ENCODE measurements at regions not wholly inside any gene's neighbourhood (a gene's known extent, or its start where the extent isn't known, plus 50 kb on each side); places are given as distances from the start of the nearest gene placed in this dataset.

DNA sequence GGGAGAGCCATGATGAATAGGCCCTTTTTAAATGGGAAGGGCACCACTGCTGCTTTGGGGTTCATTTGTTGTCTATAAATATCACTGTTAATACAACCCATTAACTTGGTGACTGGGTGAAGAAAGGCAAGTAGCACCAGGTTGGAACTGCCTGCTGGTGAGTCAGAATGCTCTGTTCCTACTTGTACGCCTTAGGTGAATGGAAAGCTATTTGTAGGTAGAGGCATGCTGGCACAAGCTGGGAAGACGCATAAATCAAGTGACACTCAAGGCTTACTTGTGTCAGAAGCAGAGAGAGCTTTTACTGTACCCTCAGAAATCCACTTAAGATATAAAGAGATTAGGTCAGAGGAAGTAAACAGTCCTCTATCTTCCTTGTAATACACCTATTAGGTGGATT is 142.5 kb downstream of the TMX1 start:
- Histone ChIP-seq H3K27ac (ENCODE audit: low read depth, low read length) (no peak overlapping the region), H4K20me1 (ENCODE audit: insufficient read depth) (no peaks in the 10 kb centered on the region), H3K9me3 (ENCODE audit: control insufficient read depth in 1 of 2, insufficient read depth in 1 of 2, low read depth in 1 of 2, low read length in 2 of 2) (no peaks in the 10 kb centered on the region), H3K27me3 (ENCODE audit: insufficient read depth, low read length) (no peaks in the 10 kb centered on the region), H3K9ac (ENCODE audit: low read length) (no peak overlapping the region), H3K4me3 (replicated peaks in 1 of 2; ENCODE audit: low read depth in 1 of 2, low read length in 2 of 2) (no peak overlapping the region), H3K4me2 (ENCODE audit: low read length) (no peak overlapping the region), H3K9me2 (ENCODE audit: insufficient read depth) (no peaks in the 10 kb centered on the region), H3K79me2 (ENCODE audit: insufficient read depth, low read length) (no peaks in the 10 kb centered on the region), H3K4me1 (ENCODE audit: control insufficient read depth in 1 of 2, insufficient read depth in 2 of 2, low read length in 2 of 2) (no peaks in the 10 kb centered on the region), H2AFZ (ENCODE audit: low read depth, low read length, poor library complexity, severe bottlenecking) (no peak overlapping the region), H3K36me3 (ENCODE audit: control insufficient read depth in 1 of 2, insufficient read depth in 2 of 2, low read length in 2 of 2) (no peaks in the 10 kb centered on the region)
- intact Hi-C loops (cut with micrococcal nuclease): no loop called here
- TF ChIP-seq, protein P1, sequence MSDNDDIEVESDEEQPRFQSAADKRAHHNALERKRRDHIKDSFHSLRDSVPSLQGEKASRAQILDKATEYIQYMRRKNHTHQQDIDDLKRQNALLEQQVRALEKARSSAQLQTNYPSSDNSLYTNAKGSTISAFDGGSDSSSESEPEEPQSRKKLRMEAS (IDR thresholded peaks at IDR 0.05): no peak
- TF ChIP-seq JUND (IDR thresholded peaks at IDR 0.05): no peak
- TF ChIP-seq, protein P2, sequence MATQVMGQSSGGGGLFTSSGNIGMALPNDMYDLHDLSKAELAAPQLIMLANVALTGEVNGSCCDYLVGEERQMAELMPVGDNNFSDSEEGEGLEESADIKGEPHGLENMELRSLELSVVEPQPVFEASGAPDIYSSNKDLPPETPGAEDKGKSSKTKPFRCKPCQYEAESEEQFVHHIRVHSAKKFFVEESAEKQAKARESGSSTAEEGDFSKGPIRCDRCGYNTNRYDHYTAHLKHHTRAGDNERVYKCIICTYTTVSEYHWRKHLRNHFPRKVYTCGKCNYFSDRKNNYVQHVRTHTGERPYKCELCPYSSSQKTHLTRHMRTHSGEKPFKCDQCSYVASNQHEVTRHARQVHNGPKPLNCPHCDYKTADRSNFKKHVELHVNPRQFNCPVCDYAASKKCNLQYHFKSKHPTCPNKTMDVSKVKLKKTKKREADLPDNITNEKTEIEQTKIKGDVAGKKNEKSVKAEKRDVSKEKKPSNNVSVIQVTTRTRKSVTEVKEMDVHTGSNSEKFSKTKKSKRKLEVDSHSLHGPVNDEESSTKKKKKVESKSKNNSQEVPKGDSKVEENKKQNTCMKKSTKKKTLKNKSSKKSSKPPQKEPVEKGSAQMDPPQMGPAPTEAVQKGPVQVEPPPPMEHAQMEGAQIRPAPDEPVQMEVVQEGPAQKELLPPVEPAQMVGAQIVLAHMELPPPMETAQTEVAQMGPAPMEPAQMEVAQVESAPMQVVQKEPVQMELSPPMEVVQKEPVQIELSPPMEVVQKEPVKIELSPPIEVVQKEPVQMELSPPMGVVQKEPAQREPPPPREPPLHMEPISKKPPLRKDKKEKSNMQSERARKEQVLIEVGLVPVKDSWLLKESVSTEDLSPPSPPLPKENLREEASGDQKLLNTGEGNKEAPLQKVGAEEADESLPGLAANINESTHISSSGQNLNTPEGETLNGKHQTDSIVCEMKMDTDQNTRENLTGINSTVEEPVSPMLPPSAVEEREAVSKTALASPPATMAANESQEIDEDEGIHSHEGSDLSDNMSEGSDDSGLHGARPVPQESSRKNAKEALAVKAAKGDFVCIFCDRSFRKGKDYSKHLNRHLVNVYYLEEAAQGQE (IDR thresholded peaks at IDR 0.05; ENCODE audit: low read depth): no peak
- no peak for TF ChIP-seq CEBPB (IDR thresholded peaks at IDR 0.05; ENCODE audit: low read depth)
- TF ChIP-seq FOSL1 (IDR thresholded peaks at IDR 0.05; ENCODE audit: low read depth): no peak
- ATAC-seq (no peak), DNase-seq (ENCODE audit: low read depth, low spot score) (no peak)
- POLR2A ChIA-PET: no interaction called here
- BruUV-seq (replicated peaks): no TSS peak
- CTCF ChIA-PET: no interaction called here
- RAD21 ChIA-PET (ENCODE audit: low non-redundant PET in 1 of 2, low total read pairs in 2 of 2, uncharacterized antibody in 2 of 2, unreplicated experiment in 2 of 2): no interaction called here

DNA sequence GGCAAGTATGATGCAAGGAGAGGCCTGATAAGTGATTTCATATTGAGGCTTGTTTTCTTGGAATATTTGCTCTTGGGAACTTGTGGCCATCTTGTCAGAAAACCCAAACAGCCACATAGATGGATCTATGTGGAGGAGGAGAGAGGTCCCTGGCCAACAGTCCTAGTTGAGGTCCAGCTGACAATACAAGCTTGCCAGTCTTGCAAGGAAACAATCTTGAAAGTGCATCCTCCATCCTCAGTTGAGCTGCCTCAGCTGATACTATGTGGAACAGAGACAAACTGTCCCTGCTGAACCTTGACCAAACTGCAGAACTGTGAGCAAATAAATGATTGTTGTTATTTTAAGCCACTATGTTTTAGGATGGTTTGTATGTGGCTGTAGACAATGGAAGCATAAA is 146.4 kb downstream of the TMX1 start:
- Histone ChIP-seq H3K4me3 (replicated peaks in 1 of 2; ENCODE audit: low read depth in 1 of 2, low read length in 2 of 2) (no peak overlapping the region), H3K4me1 (ENCODE audit: control insufficient read depth in 1 of 2, insufficient read depth in 2 of 2, low read length in 2 of 2) (no peaks in the 10 kb centered on the region), H3K27me3 (ENCODE audit: insufficient read depth, low read length) (no peaks in the 10 kb centered on the region), H3K9me2 (ENCODE audit: insufficient read depth) (no peaks in the 10 kb centered on the region), H3K27ac (ENCODE audit: low read depth, low read length) (no peak overlapping the region), H3K36me3 (ENCODE audit: control insufficient read depth in 1 of 2, insufficient read depth in 2 of 2, low read length in 2 of 2) (no peaks in the 10 kb centered on the region), H2AFZ (ENCODE audit: low read depth, low read length, poor library complexity, severe bottlenecking) (no peak overlapping the region), H3K4me2 (ENCODE audit: low read length) (no peak overlapping the region), H4K20me1 (ENCODE audit: insufficient read depth) (no peaks in the 10 kb centered on the region), H3K9ac (ENCODE audit: low read length) (no peak overlapping the region), H3K79me2 (ENCODE audit: insufficient read depth, low read length) (no peaks in the 10 kb centered on the region), H3K9me3 (ENCODE audit: control insufficient read depth in 1 of 2, insufficient read depth in 1 of 2, low read depth in 1 of 2, low read length in 2 of 2) (no peaks in the 10 kb centered on the region)
- BruUV-seq (replicated peaks): no TSS peak
- TF ChIP-seq EZH2 (IDR thresholded peaks at IDR 0.05) (no peak), ELF1 (IDR thresholded peaks at IDR 0.05; ENCODE audit: borderline replicate concordance, low read depth) (no peak), CBX3 (IDR thresholded peaks at IDR 0.05; ENCODE audit: low read depth) (no peak), EGR1 (IDR thresholded peaks at IDR 0.05; ENCODE audit: low read depth) (no peak), ZNF274 (IDR thresholded peaks at IDR 0.05; ENCODE audit: low read depth, low read length) (no peak)
- TF ChIP-seq, protein P3, sequence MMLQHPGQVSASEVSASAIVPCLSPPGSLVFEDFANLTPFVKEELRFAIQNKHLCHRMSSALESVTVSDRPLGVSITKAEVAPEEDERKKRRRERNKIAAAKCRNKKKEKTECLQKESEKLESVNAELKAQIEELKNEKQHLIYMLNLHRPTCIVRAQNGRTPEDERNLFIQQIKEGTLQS (IDR thresholded peaks at IDR 0.05): no peak
- TF ChIP-seq, protein P1 (IDR thresholded peaks at IDR 0.05): no peak
- TF ChIP-seq, protein P4, sequence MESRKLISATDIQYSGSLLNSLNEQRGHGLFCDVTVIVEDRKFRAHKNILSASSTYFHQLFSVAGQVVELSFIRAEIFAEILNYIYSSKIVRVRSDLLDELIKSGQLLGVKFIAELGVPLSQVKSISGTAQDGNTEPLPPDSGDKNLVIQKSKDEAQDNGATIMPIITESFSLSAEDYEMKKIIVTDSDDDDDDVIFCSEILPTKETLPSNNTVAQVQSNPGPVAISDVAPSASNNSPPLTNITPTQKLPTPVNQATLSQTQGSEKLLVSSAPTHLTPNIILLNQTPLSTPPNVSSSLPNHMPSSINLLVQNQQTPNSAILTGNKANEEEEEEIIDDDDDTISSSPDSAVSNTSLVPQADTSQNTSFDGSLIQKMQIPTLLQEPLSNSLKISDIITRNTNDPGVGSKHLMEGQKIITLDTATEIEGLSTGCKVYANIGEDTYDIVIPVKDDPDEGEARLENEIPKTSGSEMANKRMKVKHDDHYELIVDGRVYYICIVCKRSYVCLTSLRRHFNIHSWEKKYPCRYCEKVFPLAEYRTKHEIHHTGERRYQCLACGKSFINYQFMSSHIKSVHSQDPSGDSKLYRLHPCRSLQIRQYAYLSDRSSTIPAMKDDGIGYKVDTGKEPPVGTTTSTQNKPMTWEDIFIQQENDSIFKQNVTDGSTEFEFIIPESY (IDR thresholded peaks at IDR 0.05; ENCODE audit: extremely low read depth, insufficient replicate concordance, low read length): no peak
- ATAC-seq: no peak
- POLR2A ChIA-PET: no interaction called here
- CTCF ChIA-PET: no interaction called here
- intact Hi-C loops (cut with micrococcal nuclease): no loop called here
- DNase-seq (ENCODE audit: low read depth, low spot score): no peak
- RAD21 ChIA-PET (ENCODE audit: low non-redundant PET in 1 of 2, low total read pairs in 2 of 2, uncharacterized antibody in 2 of 2, unreplicated experiment in 2 of 2): no interaction called here
